Astrocyte of the cerebellum (primary cell): ENCODE measurements at regions not wholly inside any gene's neighbourhood (a gene's known extent, or its start where the extent isn't known, plus 50 kb on each side); places are given as distances from the start of the nearest gene placed in this dataset.

Experiments used
- DNase-seq: peaks from one replicate; pipeline ENCODE4 v3.0.0-alpha.2; 2011; ENCODE audit warnings: low read depth
- H3K4me3 ChIP-seq: 2 replicates; pipeline ENCODE4 v1.5.1; 2011; ENCODE audit warnings: mild to moderate bottlenecking, low read depth, low read length, moderate library complexity
- CTCF ChIP-seq: IDR thresholded peaks from 2 replicates; pipeline ENCODE4 v1.5.1; 2012; ENCODE audit warnings: low read length, low read depth, moderate library complexity, mild to moderate bottlenecking; ENCODE audit errors: missing control alignments
- in situ Hi-C: cut with HindIII; loops from 2 replicates; pipeline ENCODE4 v1.10.0; 2017; ENCODE audit warnings: low sequenced_read_pairs

- no peak for DNase-seq
- in situ Hi-C loops: loop anchor here (5.0 kb wide), 1 partner anchor 40 kb away; no protein-coding TSS in a partner anchor
- no peak for TF ChIP-seq CTCF
- H3K4me3 ChIP-seq: no peak overlapping the region
Observed at GRCh38 chr15:70147778-70148177, 50.1 kb upstream of the TLE3 start.
